ENCODE measurements at regions not wholly inside any gene's neighbourhood (a gene's known extent, or its start where the extent isn't known, plus 50 kb on each side); places are given as distances from the start of the nearest gene placed in this dataset.

DNA sequence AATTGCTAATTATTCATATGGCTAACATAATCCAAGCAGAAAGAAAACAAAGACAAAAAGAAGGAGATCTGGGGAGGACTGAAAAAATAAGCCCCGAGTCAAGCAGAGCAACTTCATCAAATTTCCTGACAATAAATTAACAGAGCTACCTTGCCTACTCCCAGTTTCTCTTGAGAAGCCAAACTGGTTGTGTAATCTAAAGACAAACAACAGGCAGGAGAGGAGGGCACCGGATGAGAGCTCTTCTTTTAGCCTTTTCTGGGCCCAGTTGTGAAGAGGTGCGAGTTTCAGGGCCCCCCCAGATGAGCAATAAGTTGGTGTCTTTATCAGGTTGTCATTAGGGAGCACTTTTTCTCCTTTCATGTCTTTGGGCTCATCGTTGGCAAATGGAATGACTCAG, 197.1 kb upstream of the PCSK2 start:
- no peak overlapping the region for H3K9ac ChIP-seq (ENCODE audit: low read length)
- no peak overlapping the region for H3K4me2 ChIP-seq (ENCODE audit: low read length)
- H3F3A ChIP-seq (ENCODE audit: insufficient read depth, low read length, poor library complexity, severe bottlenecking) = no peaks in the 10 kb centered on the region
- H4K20me1 ChIP-seq (ENCODE audit: insufficient read depth) = no peaks in the 10 kb centered on the region
- no peak overlapping the region for H2AFZ ChIP-seq (ENCODE audit: low read depth, low read length)
- no peak overlapping the region for H3K27ac ChIP-seq (ENCODE audit: low read length)
- no peak overlapping the region for H3K4me3 ChIP-seq (ENCODE audit: low read length)
- H3K9me2 ChIP-seq (ENCODE audit: insufficient read depth, low read length) = no peaks in the 10 kb centered on the region
- no peaks in the 10 kb centered on the region for H3K36me3 ChIP-seq (ENCODE audit: insufficient read depth, low read length)
- no peak for TF ChIP-seq EZH2 (IDR thresholded peaks at IDR 0.05; ENCODE audit: borderline replicate concordance, insufficient read depth, low read length, poor library complexity, severe bottlenecking)
- no peak for TF ChIP-seq TAF1 (IDR thresholded peaks at IDR 0.05; ENCODE audit: low read depth)
- no peak for TF ChIP-seq CTCF (IDR thresholded peaks at IDR 0.05; ENCODE audit: poor library complexity, severe bottlenecking)
- TF ChIP-seq MXI1 (conservative IDR thresholded peaks at IDR 0.05; ENCODE audit: poor library complexity, severe bottlenecking) = no peak
- no peak for TF ChIP-seq RAD21 (conservative IDR thresholded peaks at IDR 0.05)
- no peak for TF ChIP-seq EP300 (conservative IDR thresholded peaks at IDR 0.05; ENCODE audit: poor library complexity, severe bottlenecking)
- TF ChIP-seq REST (IDR thresholded peaks at IDR 0.05; ENCODE audit: borderline replicate concordance) = no peak
- no peak for TF ChIP-seq POLR2AphosphoS5 (IDR thresholded peaks at IDR 0.05)
- no peak for TF ChIP-seq SMC3 (conservative IDR thresholded peaks at IDR 0.05; ENCODE audit: poor library complexity)
- no peaks in the 10 kb centered on the region for H3K27me3 ChIP-seq (ENCODE audit: insufficient read depth, low read depth, low read length)
- H3K79me2 ChIP-seq (replicated peaks; ENCODE audit: insufficient read depth, low read length) = no peaks in the 10 kb centered on the region
- no peaks in the 10 kb centered on the region for H3K9me3 ChIP-seq (ENCODE audit: low read length)

- no peak overlapping the region for H3K4me2 ChIP-seq (ENCODE audit: low read length)
- H3K9ac ChIP-seq (ENCODE audit: low read length) = no peak overlapping the region
- H3K4me3 ChIP-seq (ENCODE audit: low read length) = no peak overlapping the region
- no peaks in the 10 kb centered on the region for H4K20me1 ChIP-seq (ENCODE audit: insufficient read depth)
- no peak overlapping the region for H3K27ac ChIP-seq (ENCODE audit: low read length)
- no peak overlapping the region for H2AFZ ChIP-seq (ENCODE audit: low read depth, low read length)
- no peaks in the 10 kb centered on the region for H3F3A ChIP-seq (ENCODE audit: insufficient read depth, low read length, poor library complexity, severe bottlenecking)
- no peaks in the 10 kb centered on the region for H3K79me2 ChIP-seq (replicated peaks; ENCODE audit: insufficient read depth, low read length)
- no peaks in the 10 kb centered on the region for H3K27me3 ChIP-seq (ENCODE audit: insufficient read depth, low read depth, low read length)
- no peaks in the 10 kb centered on the region for H3K9me3 ChIP-seq (ENCODE audit: low read length)
- no peaks in the 10 kb centered on the region for H3K9me2 ChIP-seq (ENCODE audit: insufficient read depth, low read length)
- no peaks in the 10 kb centered on the region for H3K36me3 ChIP-seq (ENCODE audit: insufficient read depth, low read length)
- TF ChIP-seq MXI1 (conservative IDR thresholded peaks at IDR 0.05; ENCODE audit: poor library complexity, severe bottlenecking) (no peak), REST (IDR thresholded peaks at IDR 0.05; ENCODE audit: borderline replicate concordance) (no peak), CTCF (IDR thresholded peaks at IDR 0.05; ENCODE audit: poor library complexity, severe bottlenecking) (no peak), EP300 (conservative IDR thresholded peaks at IDR 0.05; ENCODE audit: poor library complexity, severe bottlenecking) (no peak), POLR2AphosphoS5 (IDR thresholded peaks at IDR 0.05) (no peak), EZH2 (IDR thresholded peaks at IDR 0.05; ENCODE audit: borderline replicate concordance, insufficient read depth, low read length, poor library complexity, severe bottlenecking) (no peak), TAF1 (IDR thresholded peaks at IDR 0.05; ENCODE audit: low read depth) (no peak), SMC3 (conservative IDR thresholded peaks at IDR 0.05; ENCODE audit: poor library complexity) (no peak), RAD21 (conservative IDR thresholded peaks at IDR 0.05) (no peak)
These were observed 190.3 kb upstream of the PCSK2 start for GRCh38 chr20:17036541-17036940.
